Neural cell (in vitro differentiated cells): ENCODE measurements at regions not wholly inside any gene's neighbourhood (a gene's known extent, or its start where the extent isn't known, plus 50 kb on each side); places are given as distances from the start of the nearest gene placed in this dataset.

Experiments
- H2AFZ ChIP-seq: fragments of 200-600, 300-800 bp; sonication (generic), shearing (Covaris generic); 2 replicates; pipeline ENCODE4 v1.6.0; 2014; ENCODE audit warnings: low read depth, mild to moderate bottlenecking, antibody characterized with exemption, low read length, moderate library complexity
- H3F3A ChIP-seq: fragments of 200-600 bp; shearing (Covaris generic); 2 replicates; pipeline ENCODE4 v1.6.1; 2016; ENCODE audit warnings: mild to moderate bottlenecking, moderate library complexity, mixed read lengths, antibody characterized with exemption, low read length; ENCODE audit not compliant: insufficient read depth, poor library complexity, severe bottlenecking
- H3K27ac ChIP-seq: fragments of 200-600, 300-800 bp; sonication (generic), shearing (Covaris generic); 2 replicates; pipeline ENCODE4 v1.5.1; 2014; ENCODE audit warnings: mild to moderate bottlenecking, low read length, moderate library complexity
- H3K27me3 ChIP-seq: fragments of 300-800, 200-600 bp; sonication (generic), shearing (Covaris generic); 2 replicates; pipeline ENCODE4 v1.6.0; 2014; ENCODE audit warnings: mild to moderate bottlenecking, low read depth, low read length, moderate library complexity; ENCODE audit not compliant: insufficient read depth
- H3K36me3 ChIP-seq: fragments of 300-800, 200-600 bp; sonication (generic), shearing (Covaris generic); 2 replicates; pipeline ENCODE4 v1.5.1; 2014; ENCODE audit warnings: mild to moderate bottlenecking, antibody characterized with exemption, low read length, moderate library complexity; ENCODE audit not compliant: insufficient read depth
- H3K4me2 ChIP-seq: fragments of 300-800, 200-600 bp; sonication (generic), shearing (Covaris generic); 2 replicates; pipeline ENCODE4 v1.6.0; 2014; ENCODE audit warnings: mild to moderate bottlenecking, low read length
- H3K4me3 ChIP-seq: fragments of 300-800, 200-600 bp; sonication (generic), shearing (Covaris generic); 2 replicates; pipeline ENCODE4 v1.5.1; 2014; ENCODE audit warnings: mild to moderate bottlenecking, low read length, moderate library complexity
- H3K79me2 ChIP-seq: fragments of 200-600 bp; shearing (Covaris generic); replicated peaks from 2 replicates; pipeline ENCODE4 v1.6.0; 2014; ENCODE audit warnings: mild to moderate bottlenecking, low read length, moderate library complexity; ENCODE audit not compliant: insufficient read depth
- H3K9ac ChIP-seq: fragments of 300-800, 200-600 bp; sonication (generic), shearing (Covaris generic); 2 replicates; pipeline ENCODE4 v1.6.1; 2016; ENCODE audit warnings: mild to moderate bottlenecking, low read length, mixed read lengths
- H3K9me2 ChIP-seq: fragments of 200-600 bp; shearing (Covaris generic); 2 replicates; pipeline ENCODE4 v1.6.1; 2016; ENCODE audit warnings: mild to moderate bottlenecking, low read length, mixed read lengths; ENCODE audit not compliant: insufficient read depth
- H3K9me3 ChIP-seq: fragments of 200-600, 300-800 bp; sonication (generic), shearing (Covaris generic); 2 replicates; pipeline ENCODE4 v1.6.1; 2016; ENCODE audit warnings: mild to moderate bottlenecking, mixed run types, low read length, moderate library complexity, mixed read lengths
- H4K20me1 ChIP-seq: fragments of 200-600 bp; shearing (Covaris generic); 2 replicates; pipeline ENCODE4 v1.6.1; 2016; ENCODE audit warnings: mild to moderate bottlenecking, mixed run types; ENCODE audit not compliant: insufficient read depth
- EP300 ChIP-seq: fragments of 450-650 bp; conservative IDR thresholded peaks from 2 replicates; pipeline ENCODE4 v1.6.1; 2014; ENCODE audit warnings: antibody characterized with exemption, mild to moderate bottlenecking, moderate library complexity; ENCODE audit not compliant: poor library complexity, severe bottlenecking
- EZH2 ChIP-seq: fragments of 200-600, 300-800 bp; shearing (Covaris generic), sonication (generic); IDR thresholded peaks from 2 replicates; pipeline ENCODE4 v1.6.1; 2014; ENCODE audit warnings: antibody characterized with exemption, low read length, borderline replicate concordance, mild to moderate bottlenecking; ENCODE audit not compliant: insufficient read depth, poor library complexity, severe bottlenecking
- MXI1 ChIP-seq: fragments of 450-650 bp; conservative IDR thresholded peaks from 2 replicates; pipeline ENCODE4 v1.6.1; 2014; ENCODE audit warnings: antibody characterized with exemption, mild to moderate bottlenecking; ENCODE audit not compliant: poor library complexity, severe bottlenecking
- POLR2AphosphoS5 ChIP-seq: IDR thresholded peaks from 2 replicates; pipeline ENCODE4 v1.6.1; 2012
- RAD21 ChIP-seq: fragments of 450-650 bp; conservative IDR thresholded peaks from 2 replicates; pipeline ENCODE4 v1.6.1; 2014; ENCODE audit warnings: antibody characterized with exemption, mild to moderate bottlenecking, moderate library complexity
- REST ChIP-seq: IDR thresholded peaks from 2 replicates; pipeline ENCODE4 v1.6.1; 2012; ENCODE audit warnings: borderline replicate concordance
- SMC3 ChIP-seq: fragments of 450-650 bp; conservative IDR thresholded peaks from 2 replicates; pipeline ENCODE4 v1.6.1; 2014; ENCODE audit warnings: antibody characterized with exemption, mild to moderate bottlenecking, moderate library complexity; ENCODE audit not compliant: poor library complexity
- TAF1 ChIP-seq: IDR thresholded peaks from 2 replicates; pipeline ENCODE4 v1.6.1; 2012; ENCODE audit warnings: low read depth
- TF ChIP-seq, protein P1 (sequence below): fragments of 450-650 bp; IDR thresholded peaks from 2 replicates; pipeline ENCODE4 v1.5.1; 2014; ENCODE audit warnings: antibody characterized with exemption, mild to moderate bottlenecking, moderate library complexity; ENCODE audit not compliant: poor library complexity, severe bottlenecking

- Histone ChIP-seq H3K27me3 (no peaks in the 10 kb centered on the region), H3K9me2 (no peaks in the 10 kb centered on the region), H3K9ac (no peak overlapping the region), H3K9me3 (no peaks in the 10 kb centered on the region), H3K36me3 (no peaks in the 10 kb centered on the region), H3F3A (no peaks in the 10 kb centered on the region), H3K27ac (no peak overlapping the region), H2AFZ (no peak overlapping the region), H3K4me3 (no peak overlapping the region), H4K20me1 (no peaks in the 10 kb centered on the region), H3K4me2 (no peak overlapping the region), H3K79me2 (no peaks in the 10 kb centered on the region)
- TF ChIP-seq MXI1 (no peak), TAF1 (no peak), RAD21 (no peak), REST (no peak), EZH2 (no peak), POLR2AphosphoS5 (no peak), EP300 (no peak), SMC3 (no peak)
- TF ChIP-seq, protein P1, sequence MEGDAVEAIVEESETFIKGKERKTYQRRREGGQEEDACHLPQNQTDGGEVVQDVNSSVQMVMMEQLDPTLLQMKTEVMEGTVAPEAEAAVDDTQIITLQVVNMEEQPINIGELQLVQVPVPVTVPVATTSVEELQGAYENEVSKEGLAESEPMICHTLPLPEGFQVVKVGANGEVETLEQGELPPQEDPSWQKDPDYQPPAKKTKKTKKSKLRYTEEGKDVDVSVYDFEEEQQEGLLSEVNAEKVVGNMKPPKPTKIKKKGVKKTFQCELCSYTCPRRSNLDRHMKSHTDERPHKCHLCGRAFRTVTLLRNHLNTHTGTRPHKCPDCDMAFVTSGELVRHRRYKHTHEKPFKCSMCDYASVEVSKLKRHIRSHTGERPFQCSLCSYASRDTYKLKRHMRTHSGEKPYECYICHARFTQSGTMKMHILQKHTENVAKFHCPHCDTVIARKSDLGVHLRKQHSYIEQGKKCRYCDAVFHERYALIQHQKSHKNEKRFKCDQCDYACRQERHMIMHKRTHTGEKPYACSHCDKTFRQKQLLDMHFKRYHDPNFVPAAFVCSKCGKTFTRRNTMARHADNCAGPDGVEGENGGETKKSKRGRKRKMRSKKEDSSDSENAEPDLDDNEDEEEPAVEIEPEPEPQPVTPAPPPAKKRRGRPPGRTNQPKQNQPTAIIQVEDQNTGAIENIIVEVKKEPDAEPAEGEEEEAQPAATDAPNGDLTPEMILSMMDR, result no peak
Measured at GRCh38 chr2:81513328-81513727, 1208.8 kb upstream of the LRRTM1 start.

GRCh38 chr2:81505586-81505985, 1201.0 kb upstream of the LRRTM1 start:
- Histone ChIP-seq H3K4me2 (no peak overlapping the region), H2AFZ (no peak overlapping the region), H3K9ac (no peak overlapping the region), H3K27me3 (no peaks in the 10 kb centered on the region), H4K20me1 (no peaks in the 10 kb centered on the region), H3K36me3 (no peaks in the 10 kb centered on the region), H3K9me2 (no peaks in the 10 kb centered on the region), H3K79me2 (no peaks in the 10 kb centered on the region), H3K4me3 (no peak overlapping the region), H3F3A (no peaks in the 10 kb centered on the region), H3K27ac (no peak overlapping the region), H3K9me3 (no peaks in the 10 kb centered on the region)
- TF ChIP-seq POLR2AphosphoS5 (peak; percentile 27), EZH2 (no peak)

DNA sequence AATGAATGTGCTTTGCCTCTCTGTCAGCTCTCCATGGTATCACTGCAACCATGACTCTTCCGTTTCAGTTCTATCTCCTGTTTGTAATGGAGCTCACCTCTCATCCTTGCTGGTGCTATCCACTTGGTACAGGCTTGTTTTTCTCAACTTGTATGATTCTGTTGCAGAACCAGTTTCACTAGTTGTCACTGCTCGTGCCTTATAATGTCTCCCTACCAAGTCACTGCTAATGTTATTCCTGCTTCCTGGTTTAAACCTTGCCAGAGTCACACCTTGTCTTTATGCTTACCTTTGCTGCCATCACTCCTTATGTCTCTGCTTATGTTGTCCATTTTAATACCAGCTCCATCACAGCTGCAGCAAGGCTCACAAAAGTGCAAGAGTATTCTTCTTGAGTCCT, 1191.0 kb upstream of the LRRTM1 start:
- H3K27me3 ChIP-seq, result no peaks in the 10 kb centered on the region
- TF ChIP-seq TAF1, result no peak
- H3K79me2 ChIP-seq, result no peaks in the 10 kb centered on the region
- no peak overlapping the region for H3K27ac ChIP-seq
- no peak overlapping the region for H3K9ac ChIP-seq
- no peaks in the 10 kb centered on the region for H3F3A ChIP-seq
- H3K4me2 ChIP-seq, result no peak overlapping the region
- no peaks in the 10 kb centered on the region for H3K9me2 ChIP-seq
- no peaks in the 10 kb centered on the region for H3K36me3 ChIP-seq
- no peak overlapping the region for H2AFZ ChIP-seq
- H3K4me3 ChIP-seq, result no peak overlapping the region
- no peaks in the 10 kb centered on the region for H3K9me3 ChIP-seq
- no peaks in the 10 kb centered on the region for H4K20me1 ChIP-seq
